KBM-7 (cell line): ENCODE measurements at regions not wholly inside any gene's neighbourhood (a gene's known extent, or its start where the extent isn't known, plus 50 kb on each side); places are given as distances from the start of the nearest gene placed in this dataset.
"Not testable (repeated sequence)": the region's sequence is repeated elsewhere in the genome, so short reads cannot be mapped to it uniquely, and the experiment has no call there.

ENCODE experiments used
- DNase-seq: peaks from one replicate; pipeline ENCODE4 v3.0.0-alpha.2; 2015
- in situ Hi-C: fragments of 300-500 bp; cut with MboI; formaldehyde crosslinking; loops from 2 replicates; pipeline ENCODE4 v1.14.3; 2020; ENCODE audit warnings: low sequenced_read_pairs, low pct_unique_long_range_greater_than_20kb, mixed read lengths

GRCh38 chr10:10010397-10010796, 1007.3 kb upstream of the CELF2 start:
- no peak for DNase-seq
- in situ Hi-C loops, result no loop called here

- in situ Hi-C loops, result no loop called here
These were observed 1002.8 kb upstream of the CELF2 start for GRCh38 chr10:10014846-10015245.

GRCh38 chr10:10017716-10018115, 1000.0 kb upstream of the CELF2 start:
- no peak for DNase-seq
- in situ Hi-C loops, result no loop called here

More at GRCh38 chr10:10014846-10015245, 1002.8 kb upstream of the CELF2 start:
- DNase-seq, result no peak

- in situ Hi-C loops, result no loop called here
- no peak for DNase-seq
These were observed 996.7 kb upstream of the CELF2 start for GRCh38 chr10:10020945-10021344.

- DNase-seq, result no peak
- in situ Hi-C loops, result no loop called here
These were observed 984.7 kb upstream of the CELF2 start for GRCh38 chr10:10032991-10033390.

GRCh38 chr10:10038348-10038747, 979.3 kb upstream of the CELF2 start:
- DNase-seq, result no peak
- in situ Hi-C loops, result no loop called here

- no peak for DNase-seq
- in situ Hi-C loops, result no loop called here
These were observed 978.1 kb upstream of the CELF2 start for GRCh38 chr10:10039595-10039994.

GRCh38 chr10:10043083-10043482, 974.6 kb upstream of the CELF2 start:
- no peak for DNase-seq
- in situ Hi-C loops, result no loop called here

GRCh38 chr10:10044922-10045764, 972.5 kb upstream of the CELF2 start:
- in situ Hi-C loops, result no loop called here
- DNase-seq, result no peak

- in situ Hi-C loops, result no loop called here
- no peak for DNase-seq
These were observed 972.0 kb upstream of the CELF2 start for GRCh38 chr10:10045765-10046028.

GRCh38 chr10:10047426-10047825, 970.2 kb upstream of the CELF2 start:
- no peak for DNase-seq
- in situ Hi-C loops, result no loop called here

GRCh38 chr10:10053051-10053450, 964.6 kb upstream of the CELF2 start:
- no peak for DNase-seq
- in situ Hi-C loops, result no loop called here

- in situ Hi-C loops, result no loop called here
- DNase-seq, result no peak
These were observed 963.2 kb upstream of the CELF2 start for GRCh38 chr10:10054466-10054865.

- no peak for DNase-seq
- in situ Hi-C loops, result no loop called here
These were observed 961.8 kb upstream of the CELF2 start for GRCh38 chr10:10055656-10056442.

- no peak for DNase-seq
- in situ Hi-C loops, result no loop called here
These were observed 960.7 kb upstream of the CELF2 start for GRCh38 chr10:10056961-10057360.

GRCh38 chr10:10067644-10068043, 950.0 kb upstream of the CELF2 start:
- in situ Hi-C loops, result no loop called here
- DNase-seq, result no peak

GRCh38 chr10:10074847-10075246, 942.8 kb upstream of the CELF2 start:
- in situ Hi-C loops, DNase-seq: not testable (repeated sequence)

- in situ Hi-C loops, result no loop called here
- DNase-seq, result no peak
These were observed 939.2 kb upstream of the CELF2 start for GRCh38 chr10:10078446-10078845.

- DNase-seq, result no peak
- in situ Hi-C loops, result no loop called here
These were observed 925.1 kb upstream of the CELF2 start for GRCh38 chr10:10092581-10092980.

GRCh38 chr10:10093021-10093420, 924.7 kb upstream of the CELF2 start:
- DNase-seq, result no peak
- in situ Hi-C loops, result no loop called here

GRCh38 chr10:10094691-10095090, 923.0 kb upstream of the CELF2 start:
- in situ Hi-C loops, result no loop called here
- DNase-seq, result no peak
